Thoracic aorta (tissue), 2 donors: ENCODE measurements at regions not wholly inside any gene's neighbourhood (a gene's known extent, or its start where the extent isn't known, plus 50 kb on each side); places are given as distances from the start of the nearest gene placed in this dataset.

Experiments used
- ATAC-seq: fragments of 150-250 bp; one replicate; pipeline ENCODE4 v1.8.0; 2017; ENCODE audit warnings: low read depth; ENCODE audit not compliant: insufficient number of reproducible peaks, low FRiP score
- DNase-seq: peaks from one replicate; pipeline ENCODE4 v3.0.0-alpha.2; 2020; ENCODE audit warnings: low spot score
- H3K27ac ChIP-seq, 2 donors: fragments of 200-600 bp; sonication (generic); 1 replicate in 1 of 2; 2 replicates in 1 of 2; pipeline ENCODE4 v1.5.1; 2016; ENCODE audit warnings: mild to moderate bottlenecking in 2 of 2, moderate library complexity in 2 of 2
- H3K27me3 ChIP-seq: fragments of 200-600 bp; sonication (generic); replicated peaks from 2 replicates; pipeline ENCODE4 v1.6.0; 2016; ENCODE audit warnings: mild to moderate bottlenecking; ENCODE audit not compliant: insufficient read depth
- H3K36me3 ChIP-seq: fragments of 200-600 bp; sonication (generic); one replicate; pipeline ENCODE4 v1.5.1; 2016
- H3K4me1 ChIP-seq, 2 donors: fragments of 200-600 bp; sonication (generic); 1 replicate in 1 of 2; 2 replicates in 1 of 2; pipeline versions ENCODE4 v1.5.1 to v1.6.0; 2016; ENCODE audit warnings: low read depth in 2 of 2, mild to moderate bottlenecking in 1 of 2; ENCODE audit not compliant: control insufficient read depth in 1 of 2
- H3K4me3 ChIP-seq: fragments of 200-600 bp; sonication (generic); 2 replicates; pipeline ENCODE4 v1.5.1; 2016; ENCODE audit warnings: mild to moderate bottlenecking
- H3K9me3 ChIP-seq: fragments of 200-600 bp; sonication (generic); 2 replicates; pipeline ENCODE4 v1.5.1; 2016
- TF ChIP-seq, protein P1 (sequence below): fragments of 200-600 bp; sonication (generic); IDR thresholded peaks from one replicate; pipeline ENCODE4 v1.5.1; 2019; ENCODE audit warnings: antibody characterized with exemption

DNA sequence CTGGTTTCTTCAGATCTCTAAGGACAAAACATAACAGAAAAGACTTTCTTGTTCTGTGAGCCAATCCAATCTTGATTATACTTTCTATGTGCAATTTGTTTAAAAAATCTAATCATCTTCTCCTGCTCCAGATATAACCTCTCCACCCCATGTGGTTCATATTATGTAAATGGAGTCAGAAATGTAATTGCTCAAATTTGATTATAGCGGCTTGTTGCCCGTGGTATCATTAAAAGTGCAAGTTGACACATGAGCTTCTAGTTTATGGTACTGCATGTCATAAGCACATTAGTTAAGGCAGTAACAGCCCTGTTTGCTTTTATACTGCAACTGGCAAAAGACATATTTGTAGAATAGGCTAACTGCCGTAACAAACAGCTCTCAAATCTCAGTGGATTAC lies 715.1 kb upstream of the CDH7 start:
- H3K27me3 ChIP-seq: no peaks in the 10 kb centered on the region
- no peak for DNase-seq
- TF ChIP-seq, protein P1, sequence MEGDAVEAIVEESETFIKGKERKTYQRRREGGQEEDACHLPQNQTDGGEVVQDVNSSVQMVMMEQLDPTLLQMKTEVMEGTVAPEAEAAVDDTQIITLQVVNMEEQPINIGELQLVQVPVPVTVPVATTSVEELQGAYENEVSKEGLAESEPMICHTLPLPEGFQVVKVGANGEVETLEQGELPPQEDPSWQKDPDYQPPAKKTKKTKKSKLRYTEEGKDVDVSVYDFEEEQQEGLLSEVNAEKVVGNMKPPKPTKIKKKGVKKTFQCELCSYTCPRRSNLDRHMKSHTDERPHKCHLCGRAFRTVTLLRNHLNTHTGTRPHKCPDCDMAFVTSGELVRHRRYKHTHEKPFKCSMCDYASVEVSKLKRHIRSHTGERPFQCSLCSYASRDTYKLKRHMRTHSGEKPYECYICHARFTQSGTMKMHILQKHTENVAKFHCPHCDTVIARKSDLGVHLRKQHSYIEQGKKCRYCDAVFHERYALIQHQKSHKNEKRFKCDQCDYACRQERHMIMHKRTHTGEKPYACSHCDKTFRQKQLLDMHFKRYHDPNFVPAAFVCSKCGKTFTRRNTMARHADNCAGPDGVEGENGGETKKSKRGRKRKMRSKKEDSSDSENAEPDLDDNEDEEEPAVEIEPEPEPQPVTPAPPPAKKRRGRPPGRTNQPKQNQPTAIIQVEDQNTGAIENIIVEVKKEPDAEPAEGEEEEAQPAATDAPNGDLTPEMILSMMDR: no peak
- ATAC-seq: no peak
- H3K27ac ChIP-seq: no peak overlapping the region
- H3K36me3 ChIP-seq: no peaks in the 10 kb centered on the region
- no peaks in the 10 kb centered on the region for H3K9me3 ChIP-seq
- no peaks in the 10 kb centered on the region for H3K4me1 ChIP-seq
- no peak overlapping the region for H3K4me3 ChIP-seq

DNA sequence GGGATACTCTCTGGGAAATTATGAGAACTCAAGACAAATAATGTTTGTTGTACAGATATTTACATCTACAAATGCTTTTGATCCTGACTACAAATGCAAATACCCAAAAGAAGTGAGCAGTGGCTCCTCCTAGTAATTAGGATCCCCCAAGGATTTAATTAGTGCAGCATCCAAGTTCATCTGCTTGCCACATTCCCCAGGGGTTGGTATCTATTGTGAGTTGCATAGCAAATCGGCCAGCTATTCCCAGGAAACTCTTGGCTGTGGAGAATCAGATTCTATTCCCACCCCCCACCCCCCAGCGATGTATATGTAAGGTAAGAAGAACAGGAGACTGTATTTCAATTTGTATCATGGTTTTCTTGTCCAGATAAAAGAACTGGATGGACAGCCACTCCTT lies 725.1 kb upstream of the CDH7 start:
- no peaks in the 10 kb centered on the region for H3K9me3 ChIP-seq
- H3K27me3 ChIP-seq: no peaks in the 10 kb centered on the region
- DNase-seq (no peak), ATAC-seq (no peak)
- H3K27ac ChIP-seq: no peak overlapping the region
- no peak overlapping the region for H3K4me3 ChIP-seq
- H3K36me3 ChIP-seq: no peaks in the 10 kb centered on the region
- TF ChIP-seq, protein P1: no peak
- no peaks in the 10 kb centered on the region for H3K4me1 ChIP-seq

DNA sequence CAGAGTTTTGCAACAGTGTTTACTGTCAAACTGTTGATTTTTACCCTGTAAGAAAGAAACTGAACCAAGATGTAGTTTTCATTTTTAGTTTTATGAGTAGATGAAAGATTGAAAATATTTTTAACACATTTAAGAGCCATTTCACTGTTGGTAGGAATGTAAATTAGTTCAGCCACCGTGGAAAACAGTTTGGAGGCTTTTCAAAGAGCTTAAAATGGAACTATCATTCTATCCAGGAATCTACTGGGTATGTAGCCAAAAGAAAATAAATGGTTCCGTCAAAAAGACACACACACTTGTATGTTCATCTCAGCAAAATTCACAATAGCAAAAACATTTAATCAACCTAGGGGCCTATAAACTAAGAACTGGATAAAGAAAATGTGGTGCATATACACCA lies 729.8 kb upstream of the CDH7 start:
- ATAC-seq: no peak
- Histone ChIP-seq H3K4me3 (no peak overlapping the region), H3K27me3 (no peaks in the 10 kb centered on the region), H3K27ac (no peak overlapping the region), H3K9me3 (no peaks in the 10 kb centered on the region), H3K4me1 (no peaks in the 10 kb centered on the region), H3K36me3 (no peaks in the 10 kb centered on the region)
- no peak for DNase-seq
- TF ChIP-seq, protein P1: no peak

DNA sequence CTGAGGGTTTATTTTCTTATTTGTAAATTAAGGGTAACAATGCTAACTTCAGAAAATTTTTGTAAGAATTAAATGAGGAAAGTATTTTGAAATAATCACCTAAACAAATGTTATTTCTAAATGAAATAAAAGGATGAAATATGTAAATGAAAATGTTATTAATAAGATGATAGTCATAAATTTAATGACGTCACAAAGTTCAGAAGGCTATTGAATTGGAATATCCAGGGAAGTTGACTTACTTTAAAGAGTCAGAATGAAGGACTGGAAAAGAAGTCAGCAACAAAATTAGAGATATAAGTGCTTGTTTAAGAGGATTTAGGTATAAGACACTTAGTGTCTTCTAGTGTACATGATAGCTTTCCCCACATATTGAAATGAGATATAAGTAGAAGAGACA lies 732.6 kb upstream of the CDH7 start:
- TF ChIP-seq, protein P1: no peak
- Histone ChIP-seq H3K4me3 (no peak overlapping the region), H3K27me3 (no peaks in the 10 kb centered on the region), H3K27ac (no peak overlapping the region), H3K4me1 (no peaks in the 10 kb centered on the region), H3K9me3 (no peaks in the 10 kb centered on the region), H3K36me3 (no peaks in the 10 kb centered on the region)
- no peak for DNase-seq
- no peak for ATAC-seq

DNA sequence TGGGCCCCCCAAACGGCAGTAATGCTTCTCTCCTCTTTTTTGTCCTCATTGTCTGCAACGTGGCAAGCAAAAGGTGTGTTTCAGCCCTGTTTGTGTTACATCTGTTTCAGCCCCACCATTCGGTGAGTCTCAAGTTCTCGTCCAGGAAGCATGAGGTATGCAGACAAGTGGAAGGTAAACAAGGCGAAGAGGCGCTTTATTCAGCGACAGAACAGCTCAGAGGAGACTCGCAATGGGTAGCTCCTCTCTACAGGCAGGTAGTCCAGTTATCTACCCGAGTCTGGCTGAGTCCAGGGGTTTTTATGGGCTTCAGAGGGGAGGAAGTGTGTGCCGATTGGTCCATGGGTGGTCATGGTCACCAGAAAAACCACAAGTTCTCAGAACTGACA lies 733.4 kb upstream of the CDH7 start:
- ATAC-seq (no peak), DNase-seq (no peak)
- H3K36me3 ChIP-seq: no peaks in the 10 kb centered on the region
- TF ChIP-seq, protein P1: no peak
- H3K27me3 ChIP-seq: no peaks in the 10 kb centered on the region
- no peak overlapping the region for H3K4me3 ChIP-seq
- H3K4me1 ChIP-seq: no peaks in the 10 kb centered on the region
- no peaks in the 10 kb centered on the region for H3K9me3 ChIP-seq
- no peak overlapping the region for H3K27ac ChIP-seq
